ENCODE measurements at regions not wholly inside any gene's neighbourhood (a gene's known extent, or its start where the extent isn't known, plus 50 kb on each side); places are given as distances from the start of the nearest gene placed in this dataset.

- no peak for DNase-seq
These were observed 390.5 kb upstream of the HNRNPA3 start for GRCh38 chr2:176822060-176822459.

GRCh38 chr2:176826356-176826755, 386.2 kb upstream of the HNRNPA3 start:
- no peak for DNase-seq

- DNase-seq = peak in 1 of 2 experiments; percentile 9
These were observed 385.5 kb upstream of the HNRNPA3 start for GRCh38 chr2:176826984-176827668.

GRCh38 chr2:176830362-176830761, 382.2 kb upstream of the HNRNPA3 start:
- no peak for DNase-seq

GRCh38 chr2:176832086-176832485, 380.5 kb upstream of the HNRNPA3 start:
- DNase-seq = no peak

GRCh38 chr2:176833671-176834070, 378.9 kb upstream of the HNRNPA3 start:
- no peak for DNase-seq

- no peak for DNase-seq
These were observed 378.4 kb upstream of the HNRNPA3 start for GRCh38 chr2:176834226-176834625.

GRCh38 chr2:176843208-176843607, 369.4 kb upstream of the HNRNPA3 start:
- DNase-seq = no peak

GRCh38 chr2:176844461-176844860, 368.1 kb upstream of the HNRNPA3 start:
- DNase-seq = no peak

GRCh38 chr2:176845718-176846117, 366.9 kb upstream of the HNRNPA3 start:
- no peak for DNase-seq

- DNase-seq = no peak
These were observed 365.0 kb upstream of the HNRNPA3 start for GRCh38 chr2:176847575-176847974.

GRCh38 chr2:176848844-176849243, 363.8 kb upstream of the HNRNPA3 start:
- no peak for DNase-seq

- no peak for DNase-seq
These were observed 361.2 kb upstream of the HNRNPA3 start for GRCh38 chr2:176851200-176851888.

- no peak for DNase-seq
These were observed 360.6 kb upstream of the HNRNPA3 start for GRCh38 chr2:176851889-176852483.

- DNase-seq = peak in 1 of 2 experiments; percentile 10
These were observed 359.9 kb upstream of the HNRNPA3 start for GRCh38 chr2:176852667-176853066.

GRCh38 chr2:176854062-176854461, 358.5 kb upstream of the HNRNPA3 start:
- no peak for DNase-seq

GRCh38 chr2:176854878-176855277, 357.7 kb upstream of the HNRNPA3 start:
- no peak for DNase-seq

GRCh38 chr2:176856683-176857082, 355.9 kb upstream of the HNRNPA3 start:
- DNase-seq = no peak

- DNase-seq = no peak
These were observed 347.3 kb upstream of the HNRNPA3 start for GRCh38 chr2:176865336-176865735.

- no peak for DNase-seq
These were observed 340.2 kb upstream of the HNRNPA3 start for GRCh38 chr2:176872406-176872805.

- no peak for DNase-seq
These were observed 339.2 kb upstream of the HNRNPA3 start for GRCh38 chr2:176873403-176873802.

GRCh38 chr2:176876493-176877103, 336.0 kb upstream of the HNRNPA3 start:
- DNase-seq = no peak

- DNase-seq = no peak
These were observed 333.1 kb upstream of the HNRNPA3 start for GRCh38 chr2:176879426-176879995.
